M059J (cell line): ENCODE measurements at regions not wholly inside any gene's neighbourhood (a gene's known extent, or its start where the extent isn't known, plus 50 kb on each side); places are given as distances from the start of the nearest gene placed in this dataset.

Source experiments
- DNase-seq: peaks from one replicate; pipeline ENCODE4 v3.0.0-alpha.2; 2012; ENCODE audit warnings: low read depth

- no peak for DNase-seq
Observed at GRCh38 chr3:13249664-13250390, 170.3 kb downstream of the NUP210 start.

GRCh38 chr3:13248640-13249039 is 171.5 kb downstream of the NUP210 start:
- DNase-seq = no peak

GRCh38 chr3:13245615-13245978 is 172.4 kb upstream of the IQSEC1 start:
- no peak for DNase-seq

- DNase-seq = no peak
Observed at GRCh38 chr3:13243586-13243985, 170.4 kb upstream of the IQSEC1 start.

- DNase-seq = no peak
Observed at GRCh38 chr3:13242364-13242737, 169.1 kb upstream of the IQSEC1 start.

GRCh38 chr3:13241621-13242363 is 168.6 kb upstream of the IQSEC1 start:
- no peak for DNase-seq

- no peak for DNase-seq
Observed at GRCh38 chr3:13240928-13241618, 167.8 kb upstream of the IQSEC1 start.

GRCh38 chr3:13239467-13239760 is 166.2 kb upstream of the IQSEC1 start:
- no peak for DNase-seq

GRCh38 chr3:13238687-13239466 is 165.6 kb upstream of the IQSEC1 start:
- DNase-seq = no peak

- DNase-seq = no peak
Observed at GRCh38 chr3:13237776-13238490, 164.7 kb upstream of the IQSEC1 start.

GRCh38 chr3:13236557-13237173 is 163.4 kb upstream of the IQSEC1 start:
- no peak for DNase-seq

- no peak for DNase-seq
Observed at GRCh38 chr3:13235897-13236296, 162.7 kb upstream of the IQSEC1 start.

- DNase-seq = no peak
Observed at GRCh38 chr3:13235079-13235478, 161.8 kb upstream of the IQSEC1 start.

- no peak for DNase-seq
Observed at GRCh38 chr3:13234666-13235065, 161.4 kb upstream of the IQSEC1 start.

- DNase-seq = no peak
Observed at GRCh38 chr3:13233487-13234485, 160.6 kb upstream of the IQSEC1 start.

- no peak for DNase-seq
Observed at GRCh38 chr3:13231781-13232666, 158.8 kb upstream of the IQSEC1 start.

GRCh38 chr3:13229273-13229949 is 156.2 kb upstream of the IQSEC1 start:
- DNase-seq = no peak

GRCh38 chr3:13228584-13228983 is 155.4 kb upstream of the IQSEC1 start:
- no peak for DNase-seq
